HAP-1 (cell line): ENCODE measurements at regions not wholly inside any gene's neighbourhood (a gene's known extent, or its start where the extent isn't known, plus 50 kb on each side); places are given as distances from the start of the nearest gene placed in this dataset.
"Not testable (repeated sequence)": the region's sequence is repeated elsewhere in the genome, so short reads cannot be mapped to it uniquely, and the experiment has no call there.

Source experiments
- DNase-seq, 2 experiments: peaks; one replicate each; pipeline ENCODE4 v3.0.0-alpha.2; 2016 to 2020; ENCODE audit warnings: low spot score in 2 of 2
- H3K27me3 ChIP-seq: fragments of 250-450 bp; sonication (Bioruptor Pico); 2 replicates; pipeline ENCODE4 v1.5.1; 2020; ENCODE audit warnings: low read depth, mild to moderate bottlenecking, moderate library complexity
- H3K36me3 ChIP-seq: fragments of 250-450 bp; sonication (Bioruptor Pico); replicated peaks from 2 replicates; pipeline ENCODE4 v1.5.1; 2020; ENCODE audit warnings: mild to moderate bottlenecking
- H3K4me1 ChIP-seq: fragments of 250-450 bp; sonication (Bioruptor Pico); 2 replicates; pipeline ENCODE4 v1.5.1; 2020; ENCODE audit warnings: mild to moderate bottlenecking
- H3K4me3 ChIP-seq: fragments of 250-450 bp; sonication (Bioruptor Pico); 2 replicates; pipeline ENCODE4 v1.5.1; 2020; ENCODE audit warnings: mild to moderate bottlenecking, moderate library complexity
- H3K9me3 ChIP-seq: fragments of 250-450 bp; sonication (Bioruptor Pico); 2 replicates; pipeline ENCODE4 v1.5.1; 2020; ENCODE audit warnings: mild to moderate bottlenecking, moderate library complexity
- in situ Hi-C: fragments of 300-500 bp; cut with MboI; formaldehyde crosslinking; loops from 3 replicates; pipeline ENCODE4 v1.14.3; 2020; ENCODE audit warnings: low sequenced_read_pairs, inconsistent platforms, mixed read lengths

DNA sequence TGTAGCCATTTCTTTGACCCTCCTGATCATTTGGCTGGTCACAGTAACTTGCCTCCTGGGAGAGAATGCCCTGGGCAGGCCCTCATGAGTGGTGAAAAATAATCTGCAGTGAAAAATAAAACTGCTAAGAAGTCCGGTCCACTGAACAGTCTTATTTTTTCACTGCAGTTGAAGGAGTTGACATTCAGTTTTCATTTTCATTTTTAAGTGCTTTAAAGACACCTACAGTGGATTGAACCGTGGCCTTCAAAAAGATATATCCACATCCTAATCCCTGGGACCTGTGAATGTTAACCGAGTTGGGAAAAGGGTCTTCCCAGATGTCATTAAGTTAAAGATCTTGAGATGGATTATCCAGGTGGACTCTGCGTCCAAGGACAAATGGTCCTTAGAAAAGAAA, 153.6 kb upstream of the GRK3 start:
- in situ Hi-C loops = no loop called here
- DNase-seq = no peak
- Histone ChIP-seq H3K9me3 (no peaks in the 10 kb centered on the region), H3K27me3 (no peaks in the 10 kb centered on the region), H3K4me1 (peaks cover under 1% of the 10 kb centered on the region; the same call in 1 of the 2 replicates), H3K36me3 (no peaks in the 10 kb centered on the region), H3K4me3 (no peak overlapping the region)

DNA sequence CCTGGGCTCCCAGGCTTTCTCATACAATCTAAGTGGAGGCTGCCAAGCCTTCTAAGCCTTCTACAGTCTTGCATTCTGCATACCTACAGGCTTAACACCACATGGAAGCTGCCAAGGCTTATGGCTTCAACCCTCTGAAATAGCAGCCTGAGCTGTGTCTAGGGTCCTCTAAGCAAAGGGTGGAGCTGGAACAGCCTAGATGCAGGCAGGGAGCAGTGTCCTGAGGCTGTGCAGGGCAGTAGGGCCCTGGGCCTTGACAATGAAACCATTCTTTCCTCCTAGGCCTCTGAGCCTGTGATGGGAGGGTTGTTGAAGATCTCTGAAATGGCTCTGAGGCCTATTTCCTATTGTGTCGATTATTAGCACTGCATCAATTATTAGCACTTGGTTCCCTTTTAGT, 150.9 kb upstream of the GRK3 start:
- in situ Hi-C loops = no loop called here
- no peaks in the 10 kb centered on the region for H3K9me3 ChIP-seq
- H3K36me3 ChIP-seq = no peaks in the 10 kb centered on the region
- H3K27me3 ChIP-seq = no peaks in the 10 kb centered on the region
- no peak for DNase-seq
- H3K4me1 ChIP-seq = no peaks in the 10 kb centered on the region
- no peak overlapping the region for H3K4me3 ChIP-seq

DNA sequence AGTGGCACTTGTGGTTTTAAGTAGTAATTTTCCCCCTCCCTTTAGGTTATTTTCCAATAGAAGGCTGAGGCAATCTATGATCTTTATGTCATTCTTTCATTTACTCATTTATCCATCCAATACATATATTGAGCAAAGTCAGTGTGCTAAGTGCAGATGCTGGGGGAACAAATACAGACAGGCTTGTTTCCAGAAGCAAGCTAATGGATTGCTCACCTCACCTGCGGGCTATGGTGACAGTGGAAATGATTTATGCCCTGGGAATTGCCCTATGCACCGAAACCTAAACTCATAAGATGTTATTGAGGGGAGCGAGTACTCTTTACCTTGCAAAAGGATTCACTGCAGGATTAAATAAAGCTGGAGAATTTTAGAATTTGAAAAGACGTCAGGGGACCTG, 148.7 kb upstream of the GRK3 start:
- H3K36me3 ChIP-seq, H3K27me3 ChIP-seq, DNase-seq, H3K9me3 ChIP-seq, H3K4me3 ChIP-seq, in situ Hi-C loops, H3K4me1 ChIP-seq: not testable (repeated sequence)

DNA sequence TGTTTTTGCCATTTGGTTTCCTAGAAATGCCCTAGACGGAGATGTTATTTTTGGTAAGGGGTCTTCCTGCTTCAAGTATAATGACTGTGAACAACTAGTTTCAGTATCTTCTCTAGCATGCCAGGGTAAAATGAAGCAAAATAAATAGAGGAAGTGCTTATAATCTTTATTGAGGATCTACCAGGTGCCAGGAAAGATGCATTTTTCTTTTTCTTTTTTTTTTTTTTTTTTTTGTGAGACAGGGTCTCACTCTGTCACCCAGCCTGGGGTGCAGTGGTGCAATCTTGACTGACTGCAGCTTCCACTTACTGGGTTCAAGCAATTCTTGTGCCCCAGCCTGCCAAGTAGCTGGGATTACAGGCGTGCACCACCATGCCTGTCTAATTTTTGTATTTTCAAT, 146.6 kb upstream of the GRK3 start:
- in situ Hi-C loops, H3K9me3 ChIP-seq, H3K4me1 ChIP-seq, H3K4me3 ChIP-seq, DNase-seq, H3K36me3 ChIP-seq: not testable (repeated sequence)
- H3K27me3 ChIP-seq = peaks cover 24% of the 10 kb centered on the region

DNA sequence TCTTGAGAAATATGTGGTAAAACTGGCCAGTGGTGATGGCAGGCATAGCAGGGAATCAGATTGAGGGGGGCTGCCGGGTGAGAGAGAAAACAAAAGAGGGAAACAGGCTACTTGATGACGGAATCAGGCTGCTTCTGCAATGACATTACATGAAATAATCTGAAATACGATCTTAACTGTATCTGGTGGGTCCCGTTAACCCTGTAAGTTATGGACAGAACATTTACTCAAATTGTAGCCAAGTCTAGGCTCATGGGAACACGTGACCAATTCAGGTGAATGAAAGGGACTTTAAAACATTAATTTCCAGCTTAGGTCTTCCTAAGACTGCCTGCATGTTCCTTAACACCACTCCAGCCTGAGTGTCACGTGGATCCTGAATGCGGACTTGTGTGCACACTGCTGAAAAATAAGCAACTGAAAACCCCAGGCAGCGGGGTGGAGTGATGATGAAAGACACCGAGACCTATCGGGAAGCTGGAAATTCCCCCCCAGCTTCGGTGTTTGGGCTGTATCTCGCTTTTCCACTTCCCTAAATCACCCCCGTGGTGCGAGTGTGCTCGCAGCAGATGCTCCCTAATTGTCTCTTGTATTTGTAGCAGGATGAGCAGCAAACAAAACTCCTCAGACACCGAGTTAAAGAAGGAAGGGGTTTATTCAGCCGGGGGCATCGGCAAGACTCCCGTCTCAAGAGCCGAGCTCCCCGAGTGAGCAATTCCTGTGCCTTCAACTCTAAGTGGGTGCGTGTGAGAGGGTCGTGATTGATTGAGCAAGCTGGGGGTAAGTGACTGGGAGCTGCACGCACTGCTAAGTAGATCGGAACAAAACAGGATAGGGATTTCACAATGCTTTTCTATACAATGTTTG, 145.0 kb upstream of the GRK3 start:
- in situ Hi-C loops = no loop called here
- Histone ChIP-seq H3K36me3 (no peaks in the 10 kb centered on the region), H3K9me3 (no peaks in the 10 kb centered on the region), H3K4me3 (no peak overlapping the region), H3K4me1 (no peaks in the 10 kb centered on the region), H3K27me3 (peaks cover 27% of the 10 kb centered on the region)
- DNase-seq = no peak

DNA sequence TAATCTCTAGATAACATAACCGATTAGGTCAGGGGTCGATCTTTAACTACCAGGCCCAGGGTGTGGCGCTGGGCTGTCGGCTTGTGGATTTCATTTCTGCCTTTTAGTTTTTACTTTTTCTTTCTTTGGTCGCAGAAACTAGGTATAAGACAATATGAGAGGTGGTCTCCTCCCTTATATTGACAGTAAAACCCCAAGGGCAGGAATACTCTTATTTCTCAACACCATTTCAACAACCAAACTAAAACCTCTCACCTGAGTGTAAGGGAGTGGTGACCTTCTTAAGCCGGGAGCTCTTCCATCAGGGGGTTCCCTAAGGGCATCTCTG, 144.4 kb upstream of the GRK3 start:
- in situ Hi-C loops, H3K9me3 ChIP-seq, DNase-seq, H3K4me1 ChIP-seq, H3K4me3 ChIP-seq, H3K36me3 ChIP-seq: not testable (repeated sequence)
- H3K27me3 ChIP-seq = peaks cover 27% of the 10 kb centered on the region

DNA sequence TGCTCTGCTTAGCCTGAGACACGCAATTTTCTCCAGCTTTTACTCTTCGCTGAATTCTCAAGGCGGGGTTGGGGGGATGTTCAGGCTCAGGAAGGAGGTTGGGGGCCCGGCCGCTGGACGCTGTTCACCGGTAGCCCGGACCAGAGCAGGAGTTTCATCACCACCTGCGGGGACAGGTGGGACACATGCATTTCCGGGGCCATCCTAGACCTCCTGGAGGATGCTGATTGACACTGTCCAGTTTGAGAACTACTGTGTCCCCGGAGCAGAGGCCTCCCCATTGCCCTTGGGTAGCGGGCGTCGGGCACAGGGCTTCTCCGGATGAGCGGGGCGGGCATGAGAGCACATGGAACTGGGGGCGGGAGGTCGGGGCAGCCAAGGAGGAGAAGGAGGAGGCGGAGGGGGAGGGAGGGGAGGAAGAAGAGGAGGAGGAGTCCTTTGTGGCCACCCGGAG, 144.0 kb upstream of the GRK3 start:
- in situ Hi-C loops = no loop called here
- H3K27me3 ChIP-seq = peaks cover 27% of the 10 kb centered on the region
- DNase-seq = peak in 1 of 2 experiments; percentile 31
- H3K4me1 ChIP-seq = no peaks in the 10 kb centered on the region
- H3K9me3 ChIP-seq = no peaks in the 10 kb centered on the region
- H3K36me3 ChIP-seq = no peaks in the 10 kb centered on the region
- H3K4me3 ChIP-seq = peak overlapping the region; percentile 27

DNA sequence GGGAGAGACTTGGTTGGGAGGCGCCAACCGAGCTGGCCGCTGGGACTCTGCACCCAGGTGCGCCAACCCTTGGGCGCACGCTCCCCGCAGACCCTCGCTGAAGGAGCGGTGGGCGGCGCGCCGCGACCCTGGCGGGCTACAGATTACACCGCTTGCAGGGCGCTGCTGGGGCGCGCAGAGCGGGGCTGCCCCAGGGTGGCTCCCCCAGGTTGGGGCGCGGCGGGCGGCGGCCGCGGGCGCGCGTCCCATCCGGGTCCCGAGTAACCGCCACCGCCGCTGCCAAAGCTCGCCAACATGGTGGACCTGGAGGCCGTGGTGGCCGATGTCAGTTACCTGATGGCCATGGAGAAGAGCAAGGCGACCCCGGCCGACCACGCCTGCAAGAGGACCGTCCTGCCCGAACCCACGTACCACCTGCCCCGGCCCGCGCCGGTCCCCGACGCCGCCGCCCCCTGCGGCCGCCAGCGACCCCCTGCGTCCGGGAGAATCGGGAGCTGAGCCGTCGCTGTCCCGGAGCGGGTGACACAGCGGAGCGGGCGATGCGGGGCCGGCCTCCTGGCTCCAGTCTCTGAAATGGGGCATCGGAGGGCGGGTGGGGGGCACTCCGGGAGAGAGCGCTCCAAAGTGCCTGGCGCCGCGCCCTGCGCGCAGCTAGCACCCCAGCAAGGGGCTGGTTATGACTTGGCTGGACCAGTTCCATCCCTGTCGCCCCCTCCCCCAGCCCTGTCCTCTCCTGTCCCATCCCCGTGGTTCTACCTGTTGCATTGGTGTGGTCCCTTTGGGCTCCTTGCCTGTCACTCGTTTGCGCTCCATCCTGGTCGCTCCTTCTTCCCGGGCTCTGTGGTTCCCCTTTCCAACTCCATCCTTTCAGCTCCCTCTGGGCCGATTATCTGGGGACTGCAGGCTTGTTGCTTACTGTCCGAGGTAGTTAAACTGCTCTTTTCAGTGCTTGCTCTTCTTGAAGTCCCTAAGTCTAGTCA, 143.3 kb upstream of the GRK3 start:
- in situ Hi-C loops = no loop called here
- no peaks in the 10 kb centered on the region for H3K36me3 ChIP-seq
- peak overlapping the region; percentile 27 for H3K4me3 ChIP-seq
- H3K27me3 ChIP-seq = peaks cover 27% of the 10 kb centered on the region
- no peaks in the 10 kb centered on the region for H3K4me1 ChIP-seq
- no peak for DNase-seq
- no peaks in the 10 kb centered on the region for H3K9me3 ChIP-seq

DNA sequence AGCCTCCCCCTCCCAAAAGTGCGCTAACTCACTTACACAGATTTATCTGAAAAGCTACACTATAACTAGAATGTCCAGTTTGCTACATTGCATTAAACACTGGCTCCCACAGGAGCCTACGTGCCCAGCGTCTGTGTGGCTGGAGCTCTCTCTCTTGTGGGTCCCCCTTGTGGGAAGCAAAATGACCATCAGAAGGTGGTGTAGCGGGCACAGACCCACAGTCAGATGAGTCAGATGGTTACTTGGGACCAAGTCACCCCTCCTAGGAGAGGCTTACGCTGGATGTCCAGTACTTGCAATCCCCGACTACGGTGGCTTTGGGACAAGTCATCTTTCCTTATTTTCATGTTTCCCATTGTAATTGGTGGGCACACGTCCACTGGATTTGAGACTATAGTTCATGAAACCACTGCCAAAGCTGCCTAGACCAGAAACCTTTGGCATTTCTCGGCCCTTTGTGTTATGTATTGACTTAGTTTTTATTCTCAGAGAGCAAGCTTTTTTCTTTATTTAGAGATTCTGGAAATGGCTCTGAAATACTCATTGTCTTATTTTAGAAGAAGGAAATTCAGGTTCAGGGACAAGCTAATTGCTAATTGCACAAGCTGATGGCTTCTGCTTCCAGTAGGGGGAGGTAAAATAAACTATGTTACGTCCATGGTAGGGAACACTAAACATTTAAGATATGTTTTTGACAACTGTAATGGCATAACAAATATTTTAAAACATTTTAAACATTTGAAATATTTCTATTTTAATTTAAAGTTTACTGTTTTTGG, 137.8 kb upstream of the GRK3 start:
- H3K9me3 ChIP-seq, DNase-seq, H3K4me1 ChIP-seq, H3K4me3 ChIP-seq, H3K36me3 ChIP-seq, in situ Hi-C loops: not testable (repeated sequence)
- peaks cover 11% of the 10 kb centered on the region for H3K27me3 ChIP-seq

DNA sequence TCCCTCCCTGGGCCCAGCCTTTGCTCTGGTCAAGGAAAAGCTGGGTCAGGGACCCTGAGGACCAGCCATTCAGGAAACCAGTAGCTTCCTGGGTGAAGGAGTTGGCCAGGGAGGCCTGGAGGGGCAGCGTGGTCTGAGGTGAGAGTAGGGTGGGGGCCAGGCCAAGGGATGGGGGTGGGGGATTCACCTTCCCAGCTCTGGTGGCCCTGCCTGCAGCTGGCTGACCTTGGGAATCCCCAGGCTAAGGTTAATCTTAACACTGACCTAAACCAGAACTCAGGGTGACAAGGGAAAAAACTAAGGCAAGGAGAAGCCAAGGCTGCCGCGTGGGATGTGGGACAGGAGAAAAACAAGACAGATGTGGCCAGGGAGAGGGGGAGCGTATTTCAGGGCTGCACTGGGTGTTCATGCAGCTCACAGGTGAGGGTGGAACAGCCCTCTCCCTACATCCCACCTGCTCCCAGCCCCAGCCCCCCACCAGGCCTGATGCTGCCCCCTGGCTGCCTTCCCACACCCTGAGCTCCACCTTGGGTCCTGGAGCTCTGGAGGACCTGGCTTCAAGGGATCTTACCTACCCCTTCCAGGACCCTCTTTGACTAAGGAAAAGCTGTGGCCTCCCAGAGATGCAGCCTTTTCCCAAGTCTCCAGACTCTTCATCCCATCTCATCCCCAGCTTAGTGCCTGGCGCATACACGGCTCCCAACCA, 132.7 kb upstream of the GRK3 start:
- in situ Hi-C loops = loop anchor here (5.0 kb wide), 1 partner anchor 1834 kb away; no protein-coding TSS in a partner anchor

DNA sequence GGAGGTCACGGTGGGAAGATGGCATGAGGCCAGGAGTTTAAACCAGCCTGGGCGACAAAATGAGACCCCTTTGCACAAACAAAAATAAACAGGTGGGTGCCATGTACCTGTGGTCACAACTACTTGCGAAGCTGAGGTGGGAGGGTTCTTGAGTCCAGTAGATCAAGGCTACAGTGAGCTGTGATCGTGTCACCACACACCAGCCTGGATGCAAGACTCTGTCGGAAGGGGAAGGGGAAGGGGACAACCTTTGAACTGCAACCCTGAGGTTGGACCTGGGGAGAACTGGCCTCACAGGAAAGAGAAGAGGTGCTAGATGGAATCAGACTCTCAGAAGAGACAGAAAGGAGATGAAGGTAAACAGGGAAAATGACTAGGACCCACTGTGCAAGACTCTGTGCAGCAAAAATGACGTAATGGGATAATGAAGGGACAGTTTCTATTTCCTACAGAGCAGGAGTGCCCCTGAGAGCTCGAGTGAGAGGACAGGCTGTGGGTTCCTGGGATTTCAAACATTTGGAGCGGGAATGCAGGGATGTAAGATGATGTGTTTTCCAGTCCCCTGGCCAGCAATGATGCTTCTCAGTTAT, 131.0 kb upstream of the GRK3 start:
- H3K4me3 ChIP-seq, H3K4me1 ChIP-seq, H3K36me3 ChIP-seq, H3K9me3 ChIP-seq, H3K27me3 ChIP-seq, DNase-seq: not testable (repeated sequence)
- in situ Hi-C loops = loop anchor here (5.0 kb wide), 1 partner anchor 1836 kb away; no protein-coding TSS in a partner anchor

More for the DNA sequence above, 132.7 kb upstream of the GRK3 start:
- H3K4me1 ChIP-seq, DNase-seq, H3K4me3 ChIP-seq, H3K36me3 ChIP-seq, H3K27me3 ChIP-seq, H3K9me3 ChIP-seq: not testable (repeated sequence)

DNA sequence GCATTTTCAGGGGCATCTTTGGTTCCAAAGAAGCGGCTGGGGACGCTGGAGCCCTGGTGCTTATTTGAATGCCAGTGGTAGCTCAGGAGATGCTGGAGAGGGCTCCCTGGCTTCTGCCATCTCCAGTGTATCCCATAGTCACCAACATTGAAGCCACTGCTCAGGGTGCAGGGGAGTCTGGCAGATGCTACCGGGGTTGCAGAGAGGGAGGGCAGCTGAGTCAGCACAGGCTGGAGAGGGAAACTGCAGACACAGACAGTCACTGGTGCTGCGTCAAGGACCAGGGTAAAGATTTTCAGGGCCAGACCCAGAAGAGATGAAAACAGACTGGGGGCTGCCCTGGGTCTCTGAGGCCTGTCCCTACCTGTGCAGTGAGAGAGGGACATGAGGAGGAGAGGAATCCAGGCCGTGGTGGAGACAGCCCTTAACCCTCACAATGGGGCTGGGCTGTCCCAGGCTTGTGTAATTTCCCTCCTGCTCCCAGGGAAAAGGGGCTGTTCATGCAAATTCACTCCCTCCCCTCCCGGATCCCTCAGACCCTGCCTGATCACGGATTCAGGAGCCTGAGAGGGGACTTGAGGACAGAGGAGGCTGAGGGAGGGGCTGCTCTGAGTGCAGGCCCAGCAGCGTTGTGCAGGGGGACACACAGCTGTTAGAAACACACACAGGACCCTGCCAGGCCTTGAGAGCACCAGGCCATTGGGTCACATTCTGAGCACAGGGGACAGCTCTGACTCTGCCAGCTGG, 126.9 kb upstream of the GRK3 start:
- Histone ChIP-seq H3K27me3 (no peaks in the 10 kb centered on the region), H3K4me1 (no peaks in the 10 kb centered on the region), H3K4me3 (no peak overlapping the region), H3K36me3 (no peaks in the 10 kb centered on the region), H3K9me3 (no peaks in the 10 kb centered on the region)
- in situ Hi-C loops = no loop called here
- DNase-seq = no peak
